Lower leg skin (tissue), 4 donors: ENCODE measurements at regions not wholly inside any gene's neighbourhood (a gene's known extent, or its start where the extent isn't known, plus 50 kb on each side); places are given as distances from the start of the nearest gene placed in this dataset.

Experiments used
- DNase-seq, 2 donors: peaks; one replicate each; pipeline ENCODE4 v3.0.0-alpha.2; 2019; ENCODE audit warnings: low spot score in 2 of 2
- H3K4me3 ChIP-seq: fragments of 200-600 bp; sonication (generic); 2 replicates; pipeline ENCODE4 v1.5.1; 2017; ENCODE audit warnings: mild to moderate bottlenecking, low read depth; ENCODE audit not compliant: poor library complexity, severe bottlenecking
- POLR2A ChIP-seq, 2 donors: fragments of 450-650 bp; IDR thresholded peaks; one replicate each; pipeline ENCODE4 v1.6.1; 2016 to 2017; ENCODE audit warnings: antibody characterized with exemption in 2 of 2, mild to moderate bottlenecking in 1 of 2, moderate library complexity in 1 of 2
- WGBS, 2 donors: methylation state at CpG; one replicate each; pipeline ENCODE4 v1.1.5; 2018; 5-methylcytosine and 5-hydroxymethylcytosine counted together
- intact Hi-C: fragments of 100-400 bp; cut with DNase I; formaldehyde crosslinking; loops from one replicate; pipeline ENCODE4 v1.15.0; 2023; ENCODE audit warnings: low total_unique reads
- TF ChIP-seq, protein P1 (sequence below), 3 donors: fragments of 450-650 bp; IDR thresholded peaks; one replicate each; pipeline ENCODE4 v1.5.1; 2016; ENCODE audit warnings: antibody characterized with exemption in 3 of 3, mild to moderate bottlenecking in 3 of 3, moderate library complexity in 2 of 3

DNA sequence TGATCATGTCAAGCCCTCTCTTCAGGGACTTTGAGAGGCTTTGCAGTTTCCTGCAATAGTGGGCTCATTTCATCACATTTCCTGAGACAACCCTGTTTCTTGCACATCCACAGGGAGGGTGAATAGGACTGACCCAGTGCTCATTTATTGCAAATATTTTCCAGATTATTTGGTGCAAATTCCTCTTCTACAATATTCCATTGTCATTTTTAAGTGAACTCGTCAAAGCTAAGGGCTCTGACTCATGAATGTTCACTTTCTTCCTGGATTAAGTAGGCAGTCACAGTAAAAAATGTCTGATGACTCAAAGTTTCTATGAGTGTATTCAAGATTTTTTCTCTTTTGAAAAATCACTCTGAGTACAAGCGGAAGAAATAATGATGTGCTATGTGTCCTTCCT is 225.5 kb upstream of the GALNT5 start:
- TF ChIP-seq POLR2A (IDR thresholded peaks at IDR 0.05): no peak
- TF ChIP-seq, protein P1, sequence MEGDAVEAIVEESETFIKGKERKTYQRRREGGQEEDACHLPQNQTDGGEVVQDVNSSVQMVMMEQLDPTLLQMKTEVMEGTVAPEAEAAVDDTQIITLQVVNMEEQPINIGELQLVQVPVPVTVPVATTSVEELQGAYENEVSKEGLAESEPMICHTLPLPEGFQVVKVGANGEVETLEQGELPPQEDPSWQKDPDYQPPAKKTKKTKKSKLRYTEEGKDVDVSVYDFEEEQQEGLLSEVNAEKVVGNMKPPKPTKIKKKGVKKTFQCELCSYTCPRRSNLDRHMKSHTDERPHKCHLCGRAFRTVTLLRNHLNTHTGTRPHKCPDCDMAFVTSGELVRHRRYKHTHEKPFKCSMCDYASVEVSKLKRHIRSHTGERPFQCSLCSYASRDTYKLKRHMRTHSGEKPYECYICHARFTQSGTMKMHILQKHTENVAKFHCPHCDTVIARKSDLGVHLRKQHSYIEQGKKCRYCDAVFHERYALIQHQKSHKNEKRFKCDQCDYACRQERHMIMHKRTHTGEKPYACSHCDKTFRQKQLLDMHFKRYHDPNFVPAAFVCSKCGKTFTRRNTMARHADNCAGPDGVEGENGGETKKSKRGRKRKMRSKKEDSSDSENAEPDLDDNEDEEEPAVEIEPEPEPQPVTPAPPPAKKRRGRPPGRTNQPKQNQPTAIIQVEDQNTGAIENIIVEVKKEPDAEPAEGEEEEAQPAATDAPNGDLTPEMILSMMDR (IDR thresholded peaks at IDR 0.05): no peak
- intact Hi-C loops: no loop called here
- H3K4me3 ChIP-seq: no peak overlapping the region
- DNase-seq: no peak
- WGBS, 2 donors: 46% methylated on average over 2 of the region's 2 CpGs

DNA sequence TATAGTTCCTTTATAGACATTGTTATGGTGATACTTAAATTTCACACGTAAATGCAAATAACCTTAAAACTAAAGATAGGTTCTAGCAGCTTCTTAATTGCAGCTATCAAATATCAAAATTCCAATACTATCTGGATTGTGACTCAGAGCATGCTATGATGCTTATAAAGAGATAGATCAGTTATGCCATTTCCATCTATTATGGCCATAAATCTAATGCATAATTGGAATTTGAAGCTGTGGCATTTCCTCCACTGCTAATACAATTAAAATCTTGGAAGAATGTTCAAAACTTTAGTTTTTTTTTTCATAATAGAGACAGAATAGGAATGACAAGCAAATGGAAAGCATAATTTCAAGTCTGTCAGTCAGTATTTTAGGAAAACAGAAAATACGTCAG is 220.8 kb upstream of the GALNT5 start:
- no peak for DNase-seq
- intact Hi-C loops: loop anchor here (5.0 kb wide), 1 partner anchor 509 kb away; no protein-coding TSS in a partner anchor
- H3K4me3 ChIP-seq: no peak overlapping the region
- 75 to 89% methylated on average over 2 of the region's 2 CpGs for WGBS, 2 donors
- TF ChIP-seq, protein P1 (IDR thresholded peaks at IDR 0.05): no peak
- TF ChIP-seq POLR2A (IDR thresholded peaks at IDR 0.05): no peak

DNA sequence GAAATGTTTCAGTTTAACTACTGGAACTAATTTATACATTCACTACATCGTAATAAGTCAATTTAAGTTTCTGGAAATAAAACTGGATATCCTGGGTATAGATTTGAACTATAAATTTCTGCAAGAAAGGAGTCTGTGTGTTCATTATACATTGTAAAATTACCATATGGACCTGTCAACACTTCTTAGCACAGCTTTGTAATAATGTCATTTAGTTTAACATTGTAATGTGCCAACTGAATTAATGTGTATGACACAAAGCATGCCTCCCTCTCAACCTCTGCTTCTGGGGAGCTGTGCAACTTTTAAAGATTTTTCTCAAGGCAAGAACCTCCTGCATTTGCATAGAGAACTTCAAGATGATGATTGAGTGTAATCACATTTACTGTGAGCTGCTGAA is 213.7 kb upstream of the GALNT5 start:
- intact Hi-C loops: no loop called here
- WGBS, 2 donors: 69 to 82% methylated on average over 1 of the region's 1 CpG
- DNase-seq: no peak
- no peak overlapping the region for H3K4me3 ChIP-seq
- TF ChIP-seq POLR2A (IDR thresholded peaks at IDR 0.05): no peak
- TF ChIP-seq, protein P1 (IDR thresholded peaks at IDR 0.05): no peak

DNA sequence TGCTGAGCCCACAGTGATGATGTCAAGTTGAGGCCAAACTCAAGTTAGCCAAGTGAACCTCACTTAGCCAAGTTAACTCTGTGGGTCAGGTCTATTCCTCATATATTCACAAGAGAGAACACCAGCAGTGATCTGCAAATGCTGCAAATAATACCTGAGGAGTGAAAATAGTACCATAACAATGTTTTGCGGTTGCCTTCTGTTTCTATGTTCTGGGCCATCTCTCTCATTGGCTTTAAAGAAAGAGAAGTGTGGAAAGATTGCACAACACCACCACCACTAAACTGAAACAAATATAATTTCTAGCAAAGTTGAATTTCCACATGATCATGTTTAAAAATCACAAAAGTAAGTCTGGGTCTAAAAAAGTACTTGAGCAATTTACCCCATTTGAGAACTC is 211.1 kb upstream of the GALNT5 start:
- no peak for TF ChIP-seq POLR2A (IDR thresholded peaks at IDR 0.05)
- TF ChIP-seq, protein P1 (IDR thresholded peaks at IDR 0.05): no peak
- no peak for DNase-seq
- H3K4me3 ChIP-seq: no peak overlapping the region
- intact Hi-C loops: no loop called here
- WGBS, 2 donors: 88 to 95% methylated on average over 1 of the region's 1 CpG

DNA sequence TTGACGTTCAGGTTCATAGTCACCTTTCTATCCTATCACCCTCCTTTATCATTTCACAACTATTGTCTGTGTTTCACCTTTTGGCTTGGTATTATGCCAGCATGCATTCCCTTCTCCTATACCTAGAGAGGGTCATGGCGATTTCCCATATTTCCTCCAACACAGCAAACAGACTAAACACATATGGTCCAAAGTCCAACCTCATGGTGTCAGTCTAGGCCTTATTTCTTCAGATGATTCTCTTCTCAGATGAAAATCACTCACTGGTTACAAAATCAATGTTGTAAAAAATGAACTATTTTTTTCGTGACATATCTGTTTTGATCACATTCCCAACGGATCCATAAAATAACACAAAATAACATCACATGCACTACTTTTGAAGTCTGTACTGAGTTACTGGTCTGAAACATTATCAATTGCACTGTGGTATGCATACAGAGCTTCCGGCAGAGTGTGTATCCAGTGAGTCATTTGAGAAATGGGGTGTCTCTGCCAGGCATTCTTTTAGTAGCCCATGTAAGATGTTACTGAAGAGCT is 204.8 kb upstream of the GALNT5 start:
- intact Hi-C loops: no loop called here
- 66 to 71% methylated on average over 5 of the region's 5 CpGs for WGBS, 2 donors

More for the DNA sequence above, 204.8 kb upstream of the GALNT5 start:
- no peak overlapping the region for H3K4me3 ChIP-seq
- TF ChIP-seq, protein P1 (IDR thresholded peaks at IDR 0.05): no peak
- TF ChIP-seq POLR2A (IDR thresholded peaks at IDR 0.05): no peak
- DNase-seq: peak in 1 of 2 donors; percentile 20
